ENCODE measurements at regions not wholly inside any gene's neighbourhood (a gene's known extent, or its start where the extent isn't known, plus 50 kb on each side); places are given as distances from the start of the nearest gene placed in this dataset.

GRCh38 chr1:201589186-201589585 is 50.3 kb downstream of the NAV1 start:
- Histone ChIP-seq H3K36me3 (ENCODE audit: control insufficient read depth in 1 of 2, insufficient read depth in 2 of 2, low read length in 2 of 2) (no peaks in the 10 kb centered on the region), H3K27ac (ENCODE audit: low read length) (no peak overlapping the region), H3K4me1 (ENCODE audit: control insufficient read depth in 1 of 2, insufficient read depth in 2 of 2, low read length in 2 of 2) (peaks cover 0 to 25% of the 10 kb centered on the region in 2 donors), H3K4me3 (ENCODE audit: low read depth in 1 of 2, low read length in 2 of 2) (no peak overlapping the region), H3K27me3 (ENCODE audit: low read depth, low read length) (no peaks in the 10 kb centered on the region), H3K9me3 (ENCODE audit: control insufficient read depth in 1 of 2, low read length in 2 of 2) (no peaks in the 10 kb centered on the region)

GRCh38 chr1:201590474-201590873 is 51.5 kb downstream of the NAV1 start:
- H3K4me3 ChIP-seq (ENCODE audit: low read depth in 1 of 2, low read length in 2 of 2) = no peak overlapping the region
- H3K27me3 ChIP-seq (ENCODE audit: low read depth, low read length) = no peaks in the 10 kb centered on the region
- no peaks in the 10 kb centered on the region for H3K9me3 ChIP-seq (ENCODE audit: control insufficient read depth in 1 of 2, low read length in 2 of 2)
- H3K27ac ChIP-seq (ENCODE audit: low read length) = no peak overlapping the region
- H3K4me1 ChIP-seq (ENCODE audit: control insufficient read depth in 1 of 2, insufficient read depth in 2 of 2, low read length in 2 of 2) = peaks cover 0 to 31% of the 10 kb centered on the region in 2 donors
- H3K36me3 ChIP-seq (ENCODE audit: control insufficient read depth in 1 of 2, insufficient read depth in 2 of 2, low read length in 2 of 2) = no peaks in the 10 kb centered on the region

- H3K27me3 ChIP-seq (ENCODE audit: low read depth, low read length) = no peaks in the 10 kb centered on the region
- no peak overlapping the region for H3K27ac ChIP-seq (ENCODE audit: low read length)
- H3K36me3 ChIP-seq (ENCODE audit: control insufficient read depth in 1 of 2, insufficient read depth in 2 of 2, low read length in 2 of 2) = no peaks in the 10 kb centered on the region
- H3K4me1 ChIP-seq (ENCODE audit: control insufficient read depth in 1 of 2, insufficient read depth in 2 of 2, low read length in 2 of 2) = peaks cover 0 to 32% of the 10 kb centered on the region in 2 donors
- H3K9me3 ChIP-seq (ENCODE audit: control insufficient read depth in 1 of 2, low read length in 2 of 2) = no peaks in the 10 kb centered on the region
- no peak overlapping the region for H3K4me3 ChIP-seq (ENCODE audit: low read depth in 1 of 2, low read length in 2 of 2)
Measured at GRCh38 chr1:201591348-201591747, 52.4 kb downstream of the NAV1 start.

- Histone ChIP-seq H3K27ac (ENCODE audit: low read length) (no peak overlapping the region), H3K27me3 (ENCODE audit: low read depth, low read length) (no peaks in the 10 kb centered on the region), H3K4me3 (ENCODE audit: low read depth in 1 of 2, low read length in 2 of 2) (no peak overlapping the region), H3K4me1 (ENCODE audit: control insufficient read depth in 1 of 2, insufficient read depth in 2 of 2, low read length in 2 of 2) (peaks cover 0 to 32% of the 10 kb centered on the region in 2 donors), H3K9me3 (ENCODE audit: control insufficient read depth in 1 of 2, low read length in 2 of 2) (no peaks in the 10 kb centered on the region), H3K36me3 (ENCODE audit: control insufficient read depth in 1 of 2, insufficient read depth in 2 of 2, low read length in 2 of 2) (no peaks in the 10 kb centered on the region)
Measured at GRCh38 chr1:201591981-201592380, 53.1 kb downstream of the NAV1 start.

GRCh38 chr1:201593200-201593921 is 54.4 kb downstream of the NAV1 start:
- Histone ChIP-seq H3K9me3 (ENCODE audit: control insufficient read depth in 1 of 2, low read length in 2 of 2) (no peaks in the 10 kb centered on the region), H3K4me1 (ENCODE audit: control insufficient read depth in 1 of 2, insufficient read depth in 2 of 2, low read length in 2 of 2) (peaks cover 0 to 32% of the 10 kb centered on the region in 2 donors), H3K27me3 (ENCODE audit: low read depth, low read length) (no peaks in the 10 kb centered on the region), H3K4me3 (ENCODE audit: low read depth in 1 of 2, low read length in 2 of 2) (no peak overlapping the region), H3K36me3 (ENCODE audit: control insufficient read depth in 1 of 2, insufficient read depth in 2 of 2, low read length in 2 of 2) (no peaks in the 10 kb centered on the region), H3K27ac (ENCODE audit: low read length) (no peak overlapping the region)

GRCh38 chr1:201594575-201595245 is 55.8 kb downstream of the NAV1 start:
- peaks cover 0 to 32% of the 10 kb centered on the region in 2 donors for H3K4me1 ChIP-seq (ENCODE audit: control insufficient read depth in 1 of 2, insufficient read depth in 2 of 2, low read length in 2 of 2)
- H3K4me3 ChIP-seq (ENCODE audit: low read depth in 1 of 2, low read length in 2 of 2) = no peak overlapping the region
- no peak overlapping the region for H3K27ac ChIP-seq (ENCODE audit: low read length)

GRCh38 chr1:201595381-201595780 is 56.5 kb downstream of the NAV1 start:
- Histone ChIP-seq H3K27me3 (ENCODE audit: low read depth, low read length) (no peaks in the 10 kb centered on the region), H3K4me3 (ENCODE audit: low read depth in 1 of 2, low read length in 2 of 2) (no peak overlapping the region)

More at GRCh38 chr1:201594575-201595245, 55.8 kb downstream of the NAV1 start:
- no peaks in the 10 kb centered on the region for H3K9me3 ChIP-seq (ENCODE audit: control insufficient read depth in 1 of 2, low read length in 2 of 2)
- H3K36me3 ChIP-seq (ENCODE audit: control insufficient read depth in 1 of 2, insufficient read depth in 2 of 2, low read length in 2 of 2) = no peaks in the 10 kb centered on the region
- H3K27me3 ChIP-seq (ENCODE audit: low read depth, low read length) = no peaks in the 10 kb centered on the region

GRCh38 chr1:201596101-201596868 is 57.4 kb downstream of the NAV1 start:
- H3K27me3 ChIP-seq (ENCODE audit: low read depth, low read length) = no peaks in the 10 kb centered on the region
- H3K4me1 ChIP-seq (ENCODE audit: control insufficient read depth in 1 of 2, insufficient read depth in 2 of 2, low read length in 2 of 2) = peaks cover 0 to 32% of the 10 kb centered on the region in 2 donors
- H3K36me3 ChIP-seq (ENCODE audit: control insufficient read depth in 1 of 2, insufficient read depth in 2 of 2, low read length in 2 of 2) = no peaks in the 10 kb centered on the region
- no peaks in the 10 kb centered on the region for H3K9me3 ChIP-seq (ENCODE audit: control insufficient read depth in 1 of 2, low read length in 2 of 2)
- no peak overlapping the region for H3K4me3 ChIP-seq (ENCODE audit: low read depth in 1 of 2, low read length in 2 of 2)
- no peak overlapping the region for H3K27ac ChIP-seq (ENCODE audit: low read length)

More at GRCh38 chr1:201595381-201595780, 56.5 kb downstream of the NAV1 start:
- Histone ChIP-seq H3K27ac (ENCODE audit: low read length) (no peak overlapping the region), H3K36me3 (ENCODE audit: control insufficient read depth in 1 of 2, insufficient read depth in 2 of 2, low read length in 2 of 2) (no peaks in the 10 kb centered on the region), H3K9me3 (ENCODE audit: control insufficient read depth in 1 of 2, low read length in 2 of 2) (no peaks in the 10 kb centered on the region), H3K4me1 (ENCODE audit: control insufficient read depth in 1 of 2, insufficient read depth in 2 of 2, low read length in 2 of 2) (peaks cover 0 to 32% of the 10 kb centered on the region in 2 donors)

- peaks cover 0 to 2% of the 10 kb centered on the region in 2 donors for H3K36me3 ChIP-seq (ENCODE audit: control insufficient read depth in 1 of 2, insufficient read depth in 2 of 2, low read length in 2 of 2)
- H3K27ac ChIP-seq (ENCODE audit: low read length) = no peak overlapping the region
- no peaks in the 10 kb centered on the region for H3K9me3 ChIP-seq (ENCODE audit: control insufficient read depth in 1 of 2, low read length in 2 of 2)
- H3K4me1 ChIP-seq (ENCODE audit: control insufficient read depth in 1 of 2, insufficient read depth in 2 of 2, low read length in 2 of 2) = peaks cover 0 to 27% of the 10 kb centered on the region in 2 donors
- H3K27me3 ChIP-seq (ENCODE audit: low read depth, low read length) = no peaks in the 10 kb centered on the region
- no peak overlapping the region for H3K4me3 ChIP-seq (ENCODE audit: low read depth in 1 of 2, low read length in 2 of 2)
Measured at GRCh38 chr1:201597551-201598230, 58.8 kb downstream of the NAV1 start.

- Histone ChIP-seq H3K4me1 (ENCODE audit: control insufficient read depth in 1 of 2, insufficient read depth in 2 of 2, low read length in 2 of 2) (peaks cover 0 to 20% of the 10 kb centered on the region in 2 donors), H3K4me3 (ENCODE audit: low read depth in 1 of 2, low read length in 2 of 2) (no peak overlapping the region), H3K27ac (ENCODE audit: low read length) (no peak overlapping the region), H3K27me3 (ENCODE audit: low read depth, low read length) (no peaks in the 10 kb centered on the region), H3K36me3 (ENCODE audit: control insufficient read depth in 1 of 2, insufficient read depth in 2 of 2, low read length in 2 of 2) (peaks cover 0 to 9% of the 10 kb centered on the region in 2 donors), H3K9me3 (ENCODE audit: control insufficient read depth in 1 of 2, low read length in 2 of 2) (no peaks in the 10 kb centered on the region)
Measured at GRCh38 chr1:201598396-201598795, 59.5 kb downstream of the NAV1 start.

- Histone ChIP-seq H3K4me3 (ENCODE audit: low read depth in 1 of 2, low read length in 2 of 2) (no peak overlapping the region), H3K36me3 (ENCODE audit: control insufficient read depth in 1 of 2, insufficient read depth in 2 of 2, low read length in 2 of 2) (peaks cover 0 to 12% of the 10 kb centered on the region in 2 donors), H3K27ac (ENCODE audit: low read length) (no peak overlapping the region), H3K4me1 (ENCODE audit: control insufficient read depth in 1 of 2, insufficient read depth in 2 of 2, low read length in 2 of 2) (peaks cover 0 to 16% of the 10 kb centered on the region in 2 donors), H3K27me3 (ENCODE audit: low read depth, low read length) (no peaks in the 10 kb centered on the region), H3K9me3 (ENCODE audit: control insufficient read depth in 1 of 2, low read length in 2 of 2) (no peaks in the 10 kb centered on the region)
Measured at GRCh38 chr1:201598973-201599372, 60.0 kb downstream of the NAV1 start.
